ENCODE measurements at regions not wholly inside any gene's neighbourhood (a gene's known extent, or its start where the extent isn't known, plus 50 kb on each side); places are given as distances from the start of the nearest gene placed in this dataset.

GRCh38 chr12:14187002-14187401, 178.5 kb upstream of the ATF7IP start:
- TF ChIP-seq CTCF (IDR thresholded peaks at IDR 0.05; ENCODE audit: low read depth, low read length, missing input control), result no peak
- TF ChIP-seq, protein P1, sequence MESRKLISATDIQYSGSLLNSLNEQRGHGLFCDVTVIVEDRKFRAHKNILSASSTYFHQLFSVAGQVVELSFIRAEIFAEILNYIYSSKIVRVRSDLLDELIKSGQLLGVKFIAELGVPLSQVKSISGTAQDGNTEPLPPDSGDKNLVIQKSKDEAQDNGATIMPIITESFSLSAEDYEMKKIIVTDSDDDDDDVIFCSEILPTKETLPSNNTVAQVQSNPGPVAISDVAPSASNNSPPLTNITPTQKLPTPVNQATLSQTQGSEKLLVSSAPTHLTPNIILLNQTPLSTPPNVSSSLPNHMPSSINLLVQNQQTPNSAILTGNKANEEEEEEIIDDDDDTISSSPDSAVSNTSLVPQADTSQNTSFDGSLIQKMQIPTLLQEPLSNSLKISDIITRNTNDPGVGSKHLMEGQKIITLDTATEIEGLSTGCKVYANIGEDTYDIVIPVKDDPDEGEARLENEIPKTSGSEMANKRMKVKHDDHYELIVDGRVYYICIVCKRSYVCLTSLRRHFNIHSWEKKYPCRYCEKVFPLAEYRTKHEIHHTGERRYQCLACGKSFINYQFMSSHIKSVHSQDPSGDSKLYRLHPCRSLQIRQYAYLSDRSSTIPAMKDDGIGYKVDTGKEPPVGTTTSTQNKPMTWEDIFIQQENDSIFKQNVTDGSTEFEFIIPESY (IDR thresholded peaks at IDR 0.05), result no peak
- no peak for TF ChIP-seq RAD21 (IDR thresholded peaks at IDR 0.05)
- no peak for TF ChIP-seq SP1 (IDR thresholded peaks at IDR 0.05)
- no peak for TF ChIP-seq REST (IDR thresholded peaks at IDR 0.05)

All from liver (tissue), 3 donors.